Neural cell (in vitro differentiated cells): ENCODE measurements at regions not wholly inside any gene's neighbourhood (a gene's known extent, or its start where the extent isn't known, plus 50 kb on each side); places are given as distances from the start of the nearest gene placed in this dataset.

Experiments used
- H2AFZ ChIP-seq: fragments of 200-600, 300-800 bp; sonication (generic), shearing (Covaris generic); 2 replicates; pipeline ENCODE4 v1.6.0; 2014; ENCODE audit warnings: low read depth, mild to moderate bottlenecking, antibody characterized with exemption, low read length, moderate library complexity
- H3F3A ChIP-seq: fragments of 200-600 bp; shearing (Covaris generic); 2 replicates; pipeline ENCODE4 v1.6.1; 2016; ENCODE audit warnings: mild to moderate bottlenecking, moderate library complexity, mixed read lengths, antibody characterized with exemption, low read length; ENCODE audit not compliant: insufficient read depth, poor library complexity, severe bottlenecking
- H3K27ac ChIP-seq: fragments of 200-600, 300-800 bp; sonication (generic), shearing (Covaris generic); 2 replicates; pipeline ENCODE4 v1.5.1; 2014; ENCODE audit warnings: mild to moderate bottlenecking, low read length, moderate library complexity
- H3K27me3 ChIP-seq: fragments of 300-800, 200-600 bp; sonication (generic), shearing (Covaris generic); 2 replicates; pipeline ENCODE4 v1.6.0; 2014; ENCODE audit warnings: mild to moderate bottlenecking, low read depth, low read length, moderate library complexity; ENCODE audit not compliant: insufficient read depth
- H3K36me3 ChIP-seq: fragments of 300-800, 200-600 bp; sonication (generic), shearing (Covaris generic); 2 replicates; pipeline ENCODE4 v1.5.1; 2014; ENCODE audit warnings: mild to moderate bottlenecking, antibody characterized with exemption, low read length, moderate library complexity; ENCODE audit not compliant: insufficient read depth
- H3K4me2 ChIP-seq: fragments of 300-800, 200-600 bp; sonication (generic), shearing (Covaris generic); 2 replicates; pipeline ENCODE4 v1.6.0; 2014; ENCODE audit warnings: mild to moderate bottlenecking, low read length
- H3K4me3 ChIP-seq: fragments of 300-800, 200-600 bp; sonication (generic), shearing (Covaris generic); 2 replicates; pipeline ENCODE4 v1.5.1; 2014; ENCODE audit warnings: mild to moderate bottlenecking, low read length, moderate library complexity
- H3K79me2 ChIP-seq: fragments of 200-600 bp; shearing (Covaris generic); replicated peaks from 2 replicates; pipeline ENCODE4 v1.6.0; 2014; ENCODE audit warnings: mild to moderate bottlenecking, low read length, moderate library complexity; ENCODE audit not compliant: insufficient read depth
- H3K9ac ChIP-seq: fragments of 300-800, 200-600 bp; sonication (generic), shearing (Covaris generic); 2 replicates; pipeline ENCODE4 v1.6.1; 2016; ENCODE audit warnings: mild to moderate bottlenecking, low read length, mixed read lengths
- H3K9me2 ChIP-seq: fragments of 200-600 bp; shearing (Covaris generic); 2 replicates; pipeline ENCODE4 v1.6.1; 2016; ENCODE audit warnings: mild to moderate bottlenecking, low read length, mixed read lengths; ENCODE audit not compliant: insufficient read depth
- H3K9me3 ChIP-seq: fragments of 200-600, 300-800 bp; sonication (generic), shearing (Covaris generic); 2 replicates; pipeline ENCODE4 v1.6.1; 2016; ENCODE audit warnings: mild to moderate bottlenecking, mixed run types, low read length, moderate library complexity, mixed read lengths
- H4K20me1 ChIP-seq: fragments of 200-600 bp; shearing (Covaris generic); 2 replicates; pipeline ENCODE4 v1.6.1; 2016; ENCODE audit warnings: mild to moderate bottlenecking, mixed run types; ENCODE audit not compliant: insufficient read depth
- EP300 ChIP-seq: fragments of 450-650 bp; conservative IDR thresholded peaks from 2 replicates; pipeline ENCODE4 v1.6.1; 2014; ENCODE audit warnings: antibody characterized with exemption, mild to moderate bottlenecking, moderate library complexity; ENCODE audit not compliant: poor library complexity, severe bottlenecking
- EZH2 ChIP-seq: fragments of 200-600, 300-800 bp; shearing (Covaris generic), sonication (generic); IDR thresholded peaks from 2 replicates; pipeline ENCODE4 v1.6.1; 2014; ENCODE audit warnings: antibody characterized with exemption, low read length, borderline replicate concordance, mild to moderate bottlenecking; ENCODE audit not compliant: insufficient read depth, poor library complexity, severe bottlenecking
- MXI1 ChIP-seq: fragments of 450-650 bp; conservative IDR thresholded peaks from 2 replicates; pipeline ENCODE4 v1.6.1; 2014; ENCODE audit warnings: antibody characterized with exemption, mild to moderate bottlenecking; ENCODE audit not compliant: poor library complexity, severe bottlenecking
- POLR2AphosphoS5 ChIP-seq: IDR thresholded peaks from 2 replicates; pipeline ENCODE4 v1.6.1; 2012
- RAD21 ChIP-seq: fragments of 450-650 bp; conservative IDR thresholded peaks from 2 replicates; pipeline ENCODE4 v1.6.1; 2014; ENCODE audit warnings: antibody characterized with exemption, mild to moderate bottlenecking, moderate library complexity
- SMC3 ChIP-seq: fragments of 450-650 bp; conservative IDR thresholded peaks from 2 replicates; pipeline ENCODE4 v1.6.1; 2014; ENCODE audit warnings: antibody characterized with exemption, mild to moderate bottlenecking, moderate library complexity; ENCODE audit not compliant: poor library complexity
- TAF1 ChIP-seq: IDR thresholded peaks from 2 replicates; pipeline ENCODE4 v1.6.1; 2012; ENCODE audit warnings: low read depth
- TF ChIP-seq, protein P1 (sequence below): IDR thresholded peaks from 2 replicates; pipeline ENCODE4 v1.6.1; 2012; ENCODE audit warnings: borderline replicate concordance
- TF ChIP-seq, protein P2 (sequence below): fragments of 450-650 bp; IDR thresholded peaks from 2 replicates; pipeline ENCODE4 v1.5.1; 2014; ENCODE audit warnings: antibody characterized with exemption, mild to moderate bottlenecking, moderate library complexity; ENCODE audit not compliant: poor library complexity, severe bottlenecking

DNA sequence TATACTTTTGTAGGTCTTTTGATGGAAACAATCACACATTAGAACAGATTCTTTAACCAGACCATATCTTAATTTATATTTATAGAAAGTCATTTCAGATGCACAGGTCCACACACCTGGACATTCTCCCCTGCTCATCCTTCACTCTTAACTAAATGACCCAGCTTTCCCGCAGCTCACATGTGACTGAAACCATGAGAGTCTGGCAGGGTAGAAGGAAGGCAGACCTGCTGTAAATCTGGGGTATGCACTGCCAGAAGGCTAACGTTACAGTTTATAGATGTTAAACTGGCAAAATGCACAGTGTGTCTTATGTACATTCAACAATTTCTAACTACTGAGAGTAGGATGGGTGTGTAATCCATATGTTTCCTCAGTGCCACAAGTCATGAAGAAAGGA lies 359.5 kb upstream of the SPTLC3 start:
- Histone ChIP-seq H3K9ac (no peak overlapping the region), H3K4me2 (no peak overlapping the region)

DNA sequence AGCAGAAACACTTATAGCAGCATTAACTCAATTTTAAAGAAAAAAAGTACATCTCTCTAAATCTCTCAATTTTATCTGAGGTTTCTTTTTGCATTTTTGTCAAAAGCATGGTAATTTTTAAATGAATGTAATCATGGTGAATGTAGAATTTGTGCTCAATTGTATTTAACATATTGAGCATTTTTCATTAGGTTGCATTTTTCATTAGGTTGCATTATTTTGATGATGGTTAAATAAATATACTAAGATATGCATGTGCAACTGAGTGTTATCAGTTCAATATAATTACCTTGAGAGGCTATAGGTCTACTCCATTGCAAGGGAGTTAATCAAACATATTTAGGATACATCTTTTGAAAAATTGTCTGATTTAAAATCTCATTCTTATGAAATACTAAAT lies 355.1 kb upstream of the SPTLC3 start:
- Histone ChIP-seq H4K20me1 (no peaks in the 10 kb centered on the region), H3K4me3 (no peak overlapping the region), H3K36me3 (no peaks in the 10 kb centered on the region), H3K9ac (no peak overlapping the region), H3K79me2 (no peaks in the 10 kb centered on the region), H2AFZ (no peak overlapping the region), H3K4me2 (no peak overlapping the region), H3K27me3 (no peaks in the 10 kb centered on the region), H3K27ac (no peak overlapping the region), H3K9me3 (no peaks in the 10 kb centered on the region), H3F3A (no peaks in the 10 kb centered on the region), H3K9me2 (no peaks in the 10 kb centered on the region)
- TF ChIP-seq, protein P1, sequence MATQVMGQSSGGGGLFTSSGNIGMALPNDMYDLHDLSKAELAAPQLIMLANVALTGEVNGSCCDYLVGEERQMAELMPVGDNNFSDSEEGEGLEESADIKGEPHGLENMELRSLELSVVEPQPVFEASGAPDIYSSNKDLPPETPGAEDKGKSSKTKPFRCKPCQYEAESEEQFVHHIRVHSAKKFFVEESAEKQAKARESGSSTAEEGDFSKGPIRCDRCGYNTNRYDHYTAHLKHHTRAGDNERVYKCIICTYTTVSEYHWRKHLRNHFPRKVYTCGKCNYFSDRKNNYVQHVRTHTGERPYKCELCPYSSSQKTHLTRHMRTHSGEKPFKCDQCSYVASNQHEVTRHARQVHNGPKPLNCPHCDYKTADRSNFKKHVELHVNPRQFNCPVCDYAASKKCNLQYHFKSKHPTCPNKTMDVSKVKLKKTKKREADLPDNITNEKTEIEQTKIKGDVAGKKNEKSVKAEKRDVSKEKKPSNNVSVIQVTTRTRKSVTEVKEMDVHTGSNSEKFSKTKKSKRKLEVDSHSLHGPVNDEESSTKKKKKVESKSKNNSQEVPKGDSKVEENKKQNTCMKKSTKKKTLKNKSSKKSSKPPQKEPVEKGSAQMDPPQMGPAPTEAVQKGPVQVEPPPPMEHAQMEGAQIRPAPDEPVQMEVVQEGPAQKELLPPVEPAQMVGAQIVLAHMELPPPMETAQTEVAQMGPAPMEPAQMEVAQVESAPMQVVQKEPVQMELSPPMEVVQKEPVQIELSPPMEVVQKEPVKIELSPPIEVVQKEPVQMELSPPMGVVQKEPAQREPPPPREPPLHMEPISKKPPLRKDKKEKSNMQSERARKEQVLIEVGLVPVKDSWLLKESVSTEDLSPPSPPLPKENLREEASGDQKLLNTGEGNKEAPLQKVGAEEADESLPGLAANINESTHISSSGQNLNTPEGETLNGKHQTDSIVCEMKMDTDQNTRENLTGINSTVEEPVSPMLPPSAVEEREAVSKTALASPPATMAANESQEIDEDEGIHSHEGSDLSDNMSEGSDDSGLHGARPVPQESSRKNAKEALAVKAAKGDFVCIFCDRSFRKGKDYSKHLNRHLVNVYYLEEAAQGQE = no peak
- TF ChIP-seq POLR2AphosphoS5 = no peak

More for the DNA sequence above, 359.5 kb upstream of the SPTLC3 start:
- no peaks in the 10 kb centered on the region for H4K20me1 ChIP-seq
- H2AFZ ChIP-seq = no peak overlapping the region
- TF ChIP-seq, protein P2, sequence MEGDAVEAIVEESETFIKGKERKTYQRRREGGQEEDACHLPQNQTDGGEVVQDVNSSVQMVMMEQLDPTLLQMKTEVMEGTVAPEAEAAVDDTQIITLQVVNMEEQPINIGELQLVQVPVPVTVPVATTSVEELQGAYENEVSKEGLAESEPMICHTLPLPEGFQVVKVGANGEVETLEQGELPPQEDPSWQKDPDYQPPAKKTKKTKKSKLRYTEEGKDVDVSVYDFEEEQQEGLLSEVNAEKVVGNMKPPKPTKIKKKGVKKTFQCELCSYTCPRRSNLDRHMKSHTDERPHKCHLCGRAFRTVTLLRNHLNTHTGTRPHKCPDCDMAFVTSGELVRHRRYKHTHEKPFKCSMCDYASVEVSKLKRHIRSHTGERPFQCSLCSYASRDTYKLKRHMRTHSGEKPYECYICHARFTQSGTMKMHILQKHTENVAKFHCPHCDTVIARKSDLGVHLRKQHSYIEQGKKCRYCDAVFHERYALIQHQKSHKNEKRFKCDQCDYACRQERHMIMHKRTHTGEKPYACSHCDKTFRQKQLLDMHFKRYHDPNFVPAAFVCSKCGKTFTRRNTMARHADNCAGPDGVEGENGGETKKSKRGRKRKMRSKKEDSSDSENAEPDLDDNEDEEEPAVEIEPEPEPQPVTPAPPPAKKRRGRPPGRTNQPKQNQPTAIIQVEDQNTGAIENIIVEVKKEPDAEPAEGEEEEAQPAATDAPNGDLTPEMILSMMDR = no peak
- TF ChIP-seq SMC3 (no peak), POLR2AphosphoS5 (no peak)
- TF ChIP-seq, protein P1 = no peak
- no peaks in the 10 kb centered on the region for H3K9me3 ChIP-seq
- no peaks in the 10 kb centered on the region for H3K79me2 ChIP-seq
- no peak overlapping the region for H3K4me3 ChIP-seq
- H3K36me3 ChIP-seq = no peaks in the 10 kb centered on the region
- no peaks in the 10 kb centered on the region for H3K9me2 ChIP-seq
- no peaks in the 10 kb centered on the region for H3F3A ChIP-seq
- H3K27me3 ChIP-seq = no peaks in the 10 kb centered on the region
- H3K27ac ChIP-seq = no peak overlapping the region

DNA sequence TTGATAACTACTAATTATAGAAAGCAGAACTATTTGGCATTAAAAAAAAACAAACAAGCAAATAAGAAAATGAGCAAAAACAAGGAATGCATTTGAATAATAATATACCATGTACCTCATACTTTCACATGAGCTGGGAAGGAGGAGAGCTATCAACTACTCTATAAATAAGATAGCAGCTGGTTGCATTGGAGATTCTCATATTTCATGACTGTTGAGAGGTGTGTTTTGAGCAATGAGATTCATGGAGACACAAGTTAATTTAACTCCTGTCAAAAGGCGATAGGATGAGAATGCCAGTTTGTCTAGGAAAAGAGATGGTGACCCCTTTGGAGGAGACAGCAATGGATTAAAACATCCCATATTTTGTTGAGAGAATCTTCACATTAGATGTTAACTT lies 348.8 kb upstream of the SPTLC3 start:
- Histone ChIP-seq H3K4me2 (no peak overlapping the region), H4K20me1 (no peaks in the 10 kb centered on the region), H3K79me2 (no peaks in the 10 kb centered on the region), H3K9me2 (no peaks in the 10 kb centered on the region), H3K4me3 (no peak overlapping the region), H3K9me3 (no peaks in the 10 kb centered on the region), H3K36me3 (no peaks in the 10 kb centered on the region), H3K27ac (no peak overlapping the region), H3K27me3 (no peaks in the 10 kb centered on the region), H3K9ac (no peak overlapping the region), H3F3A (no peaks in the 10 kb centered on the region), H2AFZ (no peak overlapping the region)
- no peak for TF ChIP-seq EZH2
- TF ChIP-seq TAF1 = no peak
- TF ChIP-seq MXI1 = no peak
- TF ChIP-seq, protein P1 = no peak
- TF ChIP-seq SMC3 = no peak
- TF ChIP-seq RAD21 = no peak
- TF ChIP-seq POLR2AphosphoS5 = no peak
- TF ChIP-seq EP300 = no peak
